Neural progenitor cell (in vitro differentiated cells): ENCODE measurements at regions not wholly inside any gene's neighbourhood (a gene's known extent, or its start where the extent isn't known, plus 50 kb on each side); places are given as distances from the start of the nearest gene placed in this dataset.

Experiments
- DNase-seq: peaks from one replicate; pipeline ENCODE4 v3.0.0-alpha.2; 2016; ENCODE audit warnings: low spot score
- H2AFZ ChIP-seq: fragments of 200-600 bp; sonication (generic); replicated peaks from 2 replicates; pipeline ENCODE4 v1.6.1; 2016; ENCODE audit warnings: antibody characterized with exemption
- H3F3A ChIP-seq: fragments of 200-600 bp; sonication (generic); 2 replicates; pipeline ENCODE4 v1.6.1; 2016; ENCODE audit warnings: antibody characterized with exemption, low read depth
- H3K27ac ChIP-seq: fragments of 200-600 bp; sonication (generic); 2 replicates; pipeline ENCODE4 v1.5.1; 2016; ENCODE audit warnings: mild to moderate bottlenecking
- H3K27me3 ChIP-seq: fragments of 200-600 bp; sonication (generic); 2 replicates; pipeline ENCODE4 v1.6.1; 2016; ENCODE audit warnings: mild to moderate bottlenecking, moderate library complexity
- H3K36me3 ChIP-seq: fragments of 200-600 bp; sonication (generic); 2 replicates; pipeline ENCODE4 v1.5.1; 2016
- H3K4me1 ChIP-seq: fragments of 200-600 bp; sonication (generic); 2 replicates; pipeline ENCODE4 v1.6.1; 2016; ENCODE audit warnings: mixed run types
- H3K4me2 ChIP-seq: fragments of 200-600 bp; sonication (generic); 2 replicates; pipeline ENCODE4 v1.6.1; 2016
- H3K4me3 ChIP-seq: fragments of 200-600 bp; sonication (generic); 2 replicates; pipeline ENCODE4 v1.5.1; 2016
- H3K79me2 ChIP-seq: fragments of 200-600 bp; sonication (generic); 2 replicates; pipeline ENCODE4 v1.6.1; 2016; ENCODE audit warnings: low read depth
- H3K9ac ChIP-seq: fragments of 200-600 bp; sonication (generic); 2 replicates; pipeline ENCODE4 v1.6.1; 2016
- H3K9me3 ChIP-seq: fragments of 200-600 bp; sonication (generic); 2 replicates; pipeline ENCODE4 v1.5.1; 2016; ENCODE audit warnings: low read depth
- H4K20me1 ChIP-seq: fragments of 200-600 bp; sonication (generic); 2 replicates; pipeline ENCODE4 v1.6.1; 2016; ENCODE audit warnings: low read depth
- H3K27ac Mint-ChIP-seq: 3 replicates; pipeline ENCODE4 v1.8.0; 2021; ENCODE audit warnings: mixed read lengths
- H3K27me3 Mint-ChIP-seq: 2 replicates; pipeline ENCODE4 v1.8.0; 2022; ENCODE audit warnings: low read depth, mild to moderate bottlenecking, inconsistent platforms, moderate library complexity, mixed read lengths; ENCODE audit not compliant: insufficient read depth
- H3K36me3 Mint-ChIP-seq: 3 replicates; pipeline ENCODE4 v1.8.0; 2021; ENCODE audit warnings: mixed read lengths
- H3K4me1 Mint-ChIP-seq: 3 replicates; pipeline ENCODE4 v1.8.0; 2021; ENCODE audit warnings: mixed read lengths
- H3K4me3 Mint-ChIP-seq: 3 replicates; pipeline ENCODE4 v1.8.0; 2021; ENCODE audit warnings: mild to moderate bottlenecking, moderate library complexity, mixed read lengths
- H3K9me3 Mint-ChIP-seq: 3 replicates; pipeline ENCODE4 v1.8.0; 2020; ENCODE audit warnings: mixed read lengths
- EZH2 ChIP-seq: fragments of 200-600 bp; sonication (generic); IDR thresholded peaks from 2 replicates; pipeline ENCODE4 v1.6.1; 2017; ENCODE audit warnings: antibody characterized with exemption, mild to moderate bottlenecking, moderate library complexity
- EZH2phosphoT487 ChIP-seq: fragments of 200-600 bp; sonication (generic); IDR thresholded peaks from 2 replicates; pipeline ENCODE4 v1.6.1; 2017; ENCODE audit warnings: antibody characterized with exemption
- TF ChIP-seq, protein P1 (sequence below): fragments of 200-600 bp; sonication (generic); IDR thresholded peaks from 2 replicates; pipeline ENCODE4 v1.5.1; 2017; ENCODE audit warnings: antibody characterized with exemption, mild to moderate bottlenecking

DNA sequence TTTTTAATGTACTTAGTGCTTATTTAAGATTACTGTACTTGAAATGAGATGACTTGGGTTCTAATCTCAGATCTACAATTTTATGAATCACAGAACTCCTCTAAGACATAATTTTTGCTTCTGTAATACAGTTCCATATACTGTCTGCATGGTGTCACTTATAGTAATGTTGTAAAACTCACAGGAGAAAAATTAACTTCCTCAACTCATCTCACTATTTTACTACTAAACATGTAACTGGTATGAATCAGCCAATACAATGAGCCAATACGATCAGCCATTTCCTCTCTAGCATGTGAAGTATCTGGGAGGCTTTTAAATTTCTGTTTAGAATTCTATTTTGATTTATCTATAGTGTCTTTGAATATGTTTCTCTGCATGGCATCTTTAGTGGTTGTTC is 85.3 kb downstream of the NHLRC3 start:
- Histone ChIP-seq H3F3A (peaks cover under 1% of the 10 kb centered on the region), H3K4me1 (peaks cover 19% of the 10 kb centered on the region), H3K9me3 (no peaks in the 10 kb centered on the region), H3K27me3 (no peaks in the 10 kb centered on the region), H3K4me3 (no peak overlapping the region), H3K9ac (no peak overlapping the region), H4K20me1 (no peaks in the 10 kb centered on the region), H3K36me3 (no peaks in the 10 kb centered on the region), H2AFZ (no peak overlapping the region), H3K4me2 (no peak overlapping the region), H3K79me2 (no peaks in the 10 kb centered on the region), H3K27ac (no peak overlapping the region)
- peaks cover 2% of the 10 kb centered on the region for H3K27me3 Mint-ChIP-seq
- no peak overlapping the region for H3K4me3 Mint-ChIP-seq
- DNase-seq, result no peak
- no peaks in the 10 kb centered on the region for H3K36me3 Mint-ChIP-seq
- H3K9me3 Mint-ChIP-seq, result peaks cover under 1% of the 10 kb centered on the region
- TF ChIP-seq, protein P1, sequence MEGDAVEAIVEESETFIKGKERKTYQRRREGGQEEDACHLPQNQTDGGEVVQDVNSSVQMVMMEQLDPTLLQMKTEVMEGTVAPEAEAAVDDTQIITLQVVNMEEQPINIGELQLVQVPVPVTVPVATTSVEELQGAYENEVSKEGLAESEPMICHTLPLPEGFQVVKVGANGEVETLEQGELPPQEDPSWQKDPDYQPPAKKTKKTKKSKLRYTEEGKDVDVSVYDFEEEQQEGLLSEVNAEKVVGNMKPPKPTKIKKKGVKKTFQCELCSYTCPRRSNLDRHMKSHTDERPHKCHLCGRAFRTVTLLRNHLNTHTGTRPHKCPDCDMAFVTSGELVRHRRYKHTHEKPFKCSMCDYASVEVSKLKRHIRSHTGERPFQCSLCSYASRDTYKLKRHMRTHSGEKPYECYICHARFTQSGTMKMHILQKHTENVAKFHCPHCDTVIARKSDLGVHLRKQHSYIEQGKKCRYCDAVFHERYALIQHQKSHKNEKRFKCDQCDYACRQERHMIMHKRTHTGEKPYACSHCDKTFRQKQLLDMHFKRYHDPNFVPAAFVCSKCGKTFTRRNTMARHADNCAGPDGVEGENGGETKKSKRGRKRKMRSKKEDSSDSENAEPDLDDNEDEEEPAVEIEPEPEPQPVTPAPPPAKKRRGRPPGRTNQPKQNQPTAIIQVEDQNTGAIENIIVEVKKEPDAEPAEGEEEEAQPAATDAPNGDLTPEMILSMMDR, result no peak
- TF ChIP-seq EZH2phosphoT487 (no peak), EZH2 (no peak)
- no peak overlapping the region for H3K27ac Mint-ChIP-seq
- no peaks in the 10 kb centered on the region for H3K4me1 Mint-ChIP-seq

DNA sequence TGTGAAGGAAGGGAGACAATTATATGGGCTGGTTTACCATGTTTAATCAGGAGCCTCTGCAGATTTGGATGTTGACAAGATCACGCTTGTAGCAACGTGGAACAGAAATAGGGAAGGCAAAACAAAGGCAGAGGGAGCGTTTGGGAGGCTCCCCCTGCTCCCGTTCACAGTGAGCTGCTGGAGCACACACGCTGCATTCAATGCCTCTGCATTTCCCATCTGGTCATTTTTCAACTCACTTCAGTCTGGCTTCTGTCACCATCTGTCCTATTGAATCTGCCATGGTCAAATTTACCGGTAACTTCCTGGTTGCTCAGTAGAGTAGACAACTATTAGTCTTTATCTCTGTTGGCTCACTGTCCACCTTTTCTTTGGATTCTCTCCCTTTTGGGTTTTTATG is 91.0 kb downstream of the NHLRC3 start:
- TF ChIP-seq EZH2 (no peak), EZH2phosphoT487 (no peak)
- TF ChIP-seq, protein P1, result no peak
- Histone ChIP-seq H3K79me2 (no peaks in the 10 kb centered on the region), H2AFZ (peak overlapping the region; percentile 21), H3K9ac (no peak overlapping the region), H3K27ac (no peak overlapping the region), H4K20me1 (no peaks in the 10 kb centered on the region), H3K9me3 (no peaks in the 10 kb centered on the region), H3K4me1 (peaks cover 61% of the 10 kb centered on the region), H3F3A (peaks cover 33% of the 10 kb centered on the region), H3K4me3 (no peak overlapping the region), H3K27me3 (no peaks in the 10 kb centered on the region), H3K4me2 (no peak overlapping the region), H3K36me3 (no peaks in the 10 kb centered on the region)
- peak; percentile 8 for DNase-seq
- peaks cover 32% of the 10 kb centered on the region for H3K4me1 Mint-ChIP-seq
- no peak overlapping the region for H3K4me3 Mint-ChIP-seq
- H3K27ac Mint-ChIP-seq, result no peak overlapping the region
- no peaks in the 10 kb centered on the region for H3K27me3 Mint-ChIP-seq
- peaks cover 9% of the 10 kb centered on the region for H3K9me3 Mint-ChIP-seq
- H3K36me3 Mint-ChIP-seq, result no peaks in the 10 kb centered on the region

DNA sequence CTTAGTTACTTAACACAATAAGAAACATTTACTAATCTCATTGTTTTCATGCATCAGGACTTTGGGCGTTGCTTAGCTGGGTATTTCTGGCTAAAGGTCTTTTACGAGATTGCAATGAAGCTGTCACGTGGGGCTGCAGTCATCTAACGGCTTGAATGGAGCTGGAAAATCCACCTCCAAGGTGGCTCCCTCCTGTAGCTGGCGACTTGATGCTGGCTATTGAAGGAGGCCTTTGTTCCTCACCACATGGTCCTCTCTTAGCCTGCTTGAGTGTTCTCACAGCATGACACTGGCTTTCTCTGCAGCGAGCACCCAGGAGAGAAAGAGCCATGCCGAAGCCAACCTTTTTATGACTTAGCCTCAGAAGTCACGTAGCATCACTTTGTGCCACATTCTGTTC is 92.0 kb downstream of the NHLRC3 start:
- no peaks in the 10 kb centered on the region for H3K27me3 ChIP-seq
- H3K4me1 ChIP-seq, result peaks cover 61% of the 10 kb centered on the region
- no peaks in the 10 kb centered on the region for H3K36me3 Mint-ChIP-seq
- H3K4me3 Mint-ChIP-seq, result no peak overlapping the region
- H3K4me3 ChIP-seq, result peak overlapping the region; percentile 1
- H3K36me3 ChIP-seq, result no peaks in the 10 kb centered on the region
- H3F3A ChIP-seq, result peaks cover 33% of the 10 kb centered on the region
- H2AFZ ChIP-seq, result no peak overlapping the region
- no peaks in the 10 kb centered on the region for H3K27me3 Mint-ChIP-seq
- TF ChIP-seq, protein P1, result no peak
- TF ChIP-seq EZH2phosphoT487, result no peak
- no peak for TF ChIP-seq EZH2
- peaks cover 9% of the 10 kb centered on the region for H3K9me3 Mint-ChIP-seq
- no peak overlapping the region for H3K27ac ChIP-seq
- H3K9me3 ChIP-seq, result no peaks in the 10 kb centered on the region
- DNase-seq, result peak; percentile 69
- no peaks in the 10 kb centered on the region for H3K79me2 ChIP-seq
- H3K4me2 ChIP-seq, result peak overlapping the region; percentile 54
- H3K27ac Mint-ChIP-seq, result no peak overlapping the region
- H3K4me1 Mint-ChIP-seq, result peaks cover 32% of the 10 kb centered on the region
- no peak overlapping the region for H3K9ac ChIP-seq
- H4K20me1 ChIP-seq, result no peaks in the 10 kb centered on the region
